NCI-H446 (cell line): ENCODE measurements at regions not wholly inside any gene's neighbourhood (a gene's known extent, or its start where the extent isn't known, plus 50 kb on each side); places are given as distances from the start of the nearest gene placed in this dataset.

ENCODE experiments used
- DNase-seq, 2 experiments: peaks; one replicate each; lab custom pipeline; 2025; lab: John Stamatoyannopoulos, UW

DNA sequence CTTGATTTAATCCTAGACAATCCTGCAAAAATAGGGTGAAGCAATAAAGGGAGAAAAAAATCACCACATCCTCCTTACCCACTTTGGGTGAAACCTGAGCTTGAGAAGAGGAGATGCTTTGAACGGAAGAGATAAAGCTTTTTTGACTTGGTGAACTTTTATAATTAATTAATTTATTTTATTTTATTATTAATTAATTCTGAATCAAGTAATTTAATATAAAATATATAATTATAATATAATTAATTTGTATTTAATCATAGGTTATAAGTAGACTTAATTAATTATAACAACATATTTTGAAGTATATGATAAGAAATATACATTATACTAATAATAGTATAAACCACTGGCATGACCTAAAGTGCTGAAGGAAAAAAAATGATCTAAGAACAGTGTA, 2164.8 kb downstream of the LRRC4C start:
- no peak for DNase-seq

DNA sequence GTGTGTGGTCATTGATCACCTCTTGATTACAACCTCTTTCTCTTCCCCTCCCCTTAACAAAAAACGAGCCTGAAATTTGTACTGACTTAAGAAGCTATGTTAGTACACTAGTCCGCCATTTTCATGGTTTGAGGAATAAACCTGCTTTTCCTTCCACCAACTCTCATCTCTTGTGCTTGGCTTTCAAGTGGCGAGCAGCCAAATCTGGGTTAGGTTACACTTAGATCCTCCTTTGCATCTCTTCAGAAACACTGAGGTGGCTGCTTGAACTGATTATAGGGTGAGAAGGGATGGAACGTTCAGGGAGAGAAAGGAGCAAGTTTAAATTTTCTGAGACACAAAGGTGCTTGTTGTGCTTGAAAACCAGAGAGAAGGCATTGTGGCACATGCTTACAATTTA, 2171.4 kb downstream of the LRRC4C start:
- no peak for DNase-seq

DNA sequence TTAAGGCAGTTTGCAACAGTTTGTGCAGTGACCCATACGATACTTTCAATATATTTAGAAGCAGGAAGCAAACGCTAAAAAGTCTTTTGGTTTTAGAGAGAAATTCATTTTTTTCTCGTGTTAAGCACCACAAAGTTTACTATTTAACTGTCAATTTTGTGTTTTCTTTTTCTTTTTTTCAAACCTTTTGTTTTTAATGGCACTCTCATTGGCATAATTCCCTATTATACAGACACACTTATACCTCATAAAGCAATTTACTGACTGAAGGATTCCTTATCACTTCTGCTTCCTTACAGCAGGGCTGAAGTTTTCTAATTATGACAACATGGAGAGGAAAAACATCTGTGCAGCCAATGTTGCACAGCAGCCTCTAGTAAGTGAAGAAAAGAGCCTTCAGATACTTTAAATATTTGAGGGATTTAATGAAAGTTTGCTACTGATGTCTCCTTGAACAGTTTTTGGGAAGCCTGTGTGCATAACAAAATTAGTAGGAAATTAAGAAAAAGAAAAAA, 2191.2 kb downstream of the LRRC4C start:
- DNase-seq = no peak

DNA sequence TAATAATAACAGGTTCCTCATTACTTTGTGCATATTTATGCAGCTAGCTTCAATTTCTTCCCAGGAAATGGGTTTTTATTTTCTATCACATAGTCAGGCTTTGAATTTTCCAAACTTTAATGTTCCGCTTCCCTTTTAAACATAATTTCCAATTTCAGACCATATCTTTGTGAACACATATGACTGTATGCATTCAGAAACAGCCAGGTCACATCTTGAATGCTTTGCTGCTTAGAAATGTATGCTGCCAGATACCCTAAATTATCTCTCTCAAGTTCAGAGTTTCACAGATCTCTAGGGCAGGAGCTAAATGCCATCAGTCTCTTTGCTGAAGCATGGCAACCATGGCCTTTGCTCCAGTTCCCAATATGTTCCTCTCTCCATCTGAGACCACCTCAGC, 2203.8 kb downstream of the LRRC4C start:
- no peak for DNase-seq

DNA sequence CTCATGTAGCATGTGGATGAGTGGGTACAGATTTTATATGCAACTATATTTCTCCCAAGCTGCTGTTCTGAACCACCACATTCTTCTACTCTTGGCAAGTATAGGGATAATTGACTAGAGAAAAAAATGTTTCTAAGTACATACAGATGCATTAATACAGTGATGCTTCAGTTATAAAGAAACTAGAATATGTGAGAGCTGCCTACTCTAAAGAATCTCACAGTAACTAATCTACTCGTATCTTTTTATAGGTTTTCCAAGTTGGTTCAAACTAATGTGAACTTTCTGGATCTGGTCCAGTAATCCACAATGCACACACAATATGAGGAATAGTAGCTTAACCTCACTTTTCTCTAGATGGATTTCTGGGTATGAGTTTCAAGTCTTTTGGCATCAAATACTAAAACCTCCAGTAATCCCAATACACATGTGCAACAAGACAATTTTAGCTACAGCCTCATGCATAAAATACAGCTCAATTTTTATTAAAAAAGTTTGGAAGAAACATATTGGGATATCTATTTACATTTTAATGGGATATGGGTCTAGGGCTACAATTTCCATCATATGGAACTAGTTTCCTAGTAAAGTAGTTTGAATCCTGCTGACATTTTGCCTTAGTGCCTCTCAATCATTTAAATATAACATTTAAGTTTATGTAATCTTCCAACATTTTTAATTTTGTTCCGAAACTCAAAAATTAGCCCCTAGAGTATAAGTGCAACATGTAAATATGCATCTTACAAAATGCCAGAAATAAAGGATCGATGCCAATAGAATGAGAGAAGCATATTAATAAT, 2209.7 kb downstream of the LRRC4C start:
- DNase-seq = no peak

DNA sequence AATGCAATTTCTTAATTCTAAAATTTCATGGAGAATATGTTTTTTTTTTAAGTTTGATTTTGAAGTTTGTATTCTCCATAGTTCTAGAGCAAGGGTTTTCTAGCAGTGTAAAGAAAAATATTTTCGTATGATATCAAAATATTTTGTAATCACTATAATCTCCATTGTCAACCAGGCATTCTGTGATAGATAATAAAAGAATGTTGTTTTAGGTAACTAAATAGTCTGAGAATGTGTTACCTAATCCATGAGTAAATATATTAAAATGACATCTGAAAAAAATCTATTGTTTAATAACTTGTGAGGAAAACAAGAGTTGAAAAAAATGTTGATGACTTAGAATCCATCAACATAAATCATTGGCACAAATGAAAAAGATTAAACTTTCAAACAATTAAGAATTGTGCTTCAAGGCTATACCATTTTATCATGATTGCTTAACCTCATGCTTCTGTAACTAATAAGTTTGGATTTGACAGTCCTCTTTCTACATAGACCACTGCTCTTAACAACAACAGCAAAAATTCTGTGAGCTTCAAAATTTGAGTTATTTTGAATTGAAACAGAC, 2211.8 kb downstream of the LRRC4C start:
- DNase-seq = no peak

DNA sequence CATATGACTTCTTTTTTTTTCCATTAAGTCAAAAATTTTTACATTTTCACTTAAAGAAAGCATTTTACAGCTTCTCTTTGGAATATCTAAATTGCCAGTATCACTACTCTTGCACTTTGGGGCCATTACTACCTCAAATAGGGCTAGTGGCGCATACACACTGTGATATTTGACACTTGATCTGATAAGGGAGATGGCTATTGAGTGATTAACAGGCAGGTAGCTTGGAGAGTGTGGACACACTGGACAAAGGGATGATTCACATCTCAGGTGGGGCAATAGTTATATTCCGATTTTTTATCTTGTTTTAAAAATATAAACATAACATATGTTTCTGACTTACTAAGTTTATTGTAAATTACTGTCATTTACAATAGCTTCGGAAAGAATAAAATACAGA, 2219.9 kb downstream of the LRRC4C start:
- no peak for DNase-seq

DNA sequence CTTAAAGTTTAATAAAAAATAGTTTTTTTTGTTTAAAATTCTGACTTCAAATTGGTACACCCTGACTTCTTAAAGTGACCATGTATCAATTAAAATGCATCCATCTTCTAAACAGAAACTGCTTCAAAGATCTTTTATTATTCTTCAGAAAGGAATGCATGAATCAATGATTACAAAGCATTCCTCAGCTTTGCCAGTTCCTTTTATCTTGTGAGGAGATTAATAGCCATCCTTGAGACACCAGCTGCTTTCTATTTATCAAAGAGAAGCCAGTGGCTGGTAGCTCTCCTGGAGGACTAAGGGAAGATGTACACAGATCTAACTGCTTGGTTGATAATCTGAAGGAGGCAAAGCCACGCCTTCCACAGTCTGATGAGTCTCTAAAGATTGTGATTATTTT, 2222.5 kb downstream of the LRRC4C start:
- no peak for DNase-seq

DNA sequence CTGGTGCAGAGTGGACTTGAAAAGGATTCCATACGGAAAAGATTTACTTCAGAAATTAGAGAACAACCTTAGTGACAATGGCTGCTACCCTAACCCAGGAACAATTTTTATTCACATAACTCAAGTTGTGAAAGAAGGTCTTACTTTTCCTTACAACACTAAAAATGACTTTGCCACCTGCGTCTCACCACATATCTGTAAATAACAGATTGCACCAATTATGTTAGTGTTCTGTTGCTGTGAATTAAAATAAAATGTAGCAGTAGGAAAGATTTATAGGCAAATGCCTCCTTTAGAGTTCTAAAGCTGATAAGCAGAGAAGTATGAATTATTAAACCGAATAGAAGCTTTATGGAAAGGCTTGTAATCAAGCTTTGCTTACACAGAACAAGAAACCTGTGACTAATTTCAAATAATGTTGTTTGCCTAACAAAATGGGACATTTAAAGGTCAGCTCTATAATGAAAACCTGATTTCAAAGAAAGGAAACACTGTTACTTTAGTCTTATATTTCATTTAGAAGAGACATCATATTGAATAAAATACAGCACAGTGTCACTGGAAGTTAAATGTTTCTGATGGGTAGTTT, 2237.8 kb downstream of the LRRC4C start:
- no peak for DNase-seq

DNA sequence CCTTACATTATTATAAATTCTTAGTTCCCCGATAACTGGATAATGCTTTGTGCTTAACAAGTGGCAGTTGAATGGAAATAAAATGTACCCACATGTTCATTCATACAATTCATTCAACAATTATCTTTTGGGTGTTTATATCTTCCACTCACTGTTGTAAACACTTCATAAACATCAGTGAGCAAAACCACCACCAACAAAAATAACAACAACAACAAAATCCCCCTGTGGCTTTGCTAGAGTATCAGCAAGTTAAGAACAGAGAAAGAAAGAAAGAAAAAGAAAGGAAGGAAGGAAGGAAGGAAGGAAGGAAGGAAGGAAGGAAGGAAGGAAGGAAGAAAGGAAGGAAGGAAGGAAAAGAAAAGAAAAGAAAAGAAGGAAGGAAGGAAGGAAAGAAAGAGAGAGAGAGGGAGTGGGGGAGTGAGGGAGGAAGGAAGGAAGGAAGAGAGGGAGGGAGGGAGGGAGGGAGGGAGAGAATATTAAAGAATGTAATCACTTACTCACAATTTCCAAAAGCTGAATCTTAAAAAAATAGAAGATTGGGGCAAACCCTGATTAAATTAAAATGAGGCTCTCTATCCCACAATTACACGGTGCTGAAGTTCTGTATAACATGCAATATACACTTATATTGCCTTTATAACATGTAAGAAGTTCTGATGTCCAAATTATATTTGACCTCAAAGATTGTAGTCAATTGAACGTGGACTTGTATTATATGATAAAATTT, 2238.8 kb downstream of the LRRC4C start:
- no peak for DNase-seq

DNA sequence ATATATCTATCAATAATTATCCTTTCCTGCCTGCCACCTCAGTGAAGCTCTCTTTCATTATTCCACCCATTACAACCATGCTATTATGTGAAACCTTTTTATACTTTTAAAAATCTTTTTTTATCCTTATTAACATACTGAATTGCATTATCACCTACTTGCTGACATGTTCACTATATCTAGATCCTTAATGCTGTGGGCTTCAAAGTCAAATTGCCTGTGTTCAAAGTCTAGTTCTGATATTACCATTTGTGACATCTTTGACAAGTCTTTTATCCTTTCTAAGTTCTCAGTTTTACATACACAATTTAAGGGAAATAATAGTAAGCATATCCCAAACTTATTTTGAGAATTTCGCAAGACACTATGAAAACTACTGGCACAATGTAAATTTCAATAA, 2239.4 kb downstream of the LRRC4C start:
- no peak for DNase-seq

DNA sequence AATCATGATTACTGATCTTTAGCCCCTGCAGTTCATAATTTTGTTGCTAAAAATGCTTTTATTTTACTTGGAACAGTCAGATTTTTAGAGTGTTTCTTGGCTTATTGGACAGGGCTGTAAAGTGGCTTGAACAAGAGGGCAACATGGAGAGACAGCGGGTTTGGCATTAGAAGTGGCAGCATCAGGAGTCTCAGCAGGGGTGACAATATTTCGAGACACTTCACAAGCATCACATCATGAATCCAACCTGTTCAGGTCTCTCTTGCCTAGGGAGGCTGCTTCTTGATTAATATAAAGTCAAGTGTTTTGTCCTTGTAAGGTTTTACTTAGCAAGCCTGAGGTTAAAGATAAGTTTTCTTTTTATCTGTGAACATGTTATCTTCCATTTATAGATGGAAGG, 2249.5 kb downstream of the LRRC4C start:
- peak; percentile 77 to 89 for DNase-seq

DNA sequence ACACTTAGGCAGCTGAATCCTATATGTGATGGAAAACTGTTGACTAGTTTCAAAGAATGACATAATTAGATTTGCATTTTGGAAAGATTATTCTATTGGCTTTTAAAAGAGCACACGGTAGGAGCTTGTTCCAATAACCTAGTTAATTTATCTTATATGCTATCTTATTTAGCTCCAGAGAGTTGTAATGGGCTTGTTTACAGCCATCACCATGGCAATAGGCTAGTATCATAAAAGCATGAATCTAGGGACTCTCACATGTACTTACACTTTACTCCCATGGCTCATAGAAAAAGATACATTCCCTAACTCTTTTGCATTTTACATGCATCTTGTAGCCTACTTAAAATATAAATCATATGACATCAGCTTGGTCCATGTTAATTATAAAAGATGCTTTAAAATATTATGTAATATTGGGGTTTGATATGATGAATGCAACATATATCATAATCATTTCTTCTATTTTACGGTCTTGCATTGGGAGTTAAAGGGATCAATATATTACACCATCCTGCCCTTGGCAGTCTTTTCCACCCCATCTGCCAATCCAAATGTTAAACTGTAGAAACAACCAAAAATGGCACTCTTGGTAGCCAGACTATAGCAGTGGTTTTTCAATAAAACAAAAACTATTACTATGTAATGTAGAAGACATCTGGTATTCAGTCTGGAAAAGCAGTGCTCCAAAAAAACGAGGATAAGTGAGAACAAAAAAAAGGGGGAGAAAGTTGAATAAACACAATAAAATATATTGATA, 2254.0 kb downstream of the LRRC4C start:
- DNase-seq = peak in 1 of 2 experiments; percentile 38

DNA sequence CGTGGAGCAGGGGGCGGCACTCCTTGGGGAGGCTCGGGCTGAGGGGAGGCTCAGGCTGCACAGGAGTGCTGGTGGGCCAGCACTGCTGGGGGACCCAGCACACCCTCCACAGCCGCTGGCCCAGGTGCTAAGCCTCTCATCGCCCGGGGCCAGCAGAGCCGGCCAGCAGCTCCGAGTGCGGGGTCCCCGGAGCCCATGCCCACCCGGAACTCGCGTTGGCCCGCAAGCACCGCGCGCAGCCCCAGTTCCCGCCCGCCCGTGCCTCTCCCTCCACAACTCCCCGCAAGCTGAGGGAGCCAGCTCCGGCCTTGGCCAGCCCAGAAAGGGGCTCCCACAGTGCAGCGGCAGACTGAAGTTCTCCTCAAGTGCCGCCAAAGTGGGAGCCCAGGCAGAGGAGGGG, 2266.8 kb downstream of the LRRC4C start:
- DNase-seq = no peak

DNA sequence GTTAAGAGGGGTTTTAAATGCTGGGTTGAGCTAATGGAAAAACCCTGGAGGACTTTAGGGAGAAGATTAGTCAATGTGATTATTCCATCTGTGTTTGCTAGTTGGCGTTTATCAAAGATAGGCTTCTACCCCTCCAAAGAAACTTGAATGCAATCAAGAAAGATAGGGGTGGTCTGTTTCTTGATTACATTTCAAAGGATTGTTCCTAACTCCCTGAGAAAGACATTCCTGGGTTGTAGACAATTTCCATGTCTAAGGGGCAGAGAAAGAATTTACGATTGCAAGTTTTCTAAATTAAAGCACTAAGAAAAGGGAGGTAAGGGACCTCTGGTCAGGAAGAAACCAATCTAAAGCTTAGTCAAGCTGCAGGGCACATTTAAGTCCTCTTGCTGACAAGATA, 2268.7 kb downstream of the LRRC4C start:
- no peak for DNase-seq

DNA sequence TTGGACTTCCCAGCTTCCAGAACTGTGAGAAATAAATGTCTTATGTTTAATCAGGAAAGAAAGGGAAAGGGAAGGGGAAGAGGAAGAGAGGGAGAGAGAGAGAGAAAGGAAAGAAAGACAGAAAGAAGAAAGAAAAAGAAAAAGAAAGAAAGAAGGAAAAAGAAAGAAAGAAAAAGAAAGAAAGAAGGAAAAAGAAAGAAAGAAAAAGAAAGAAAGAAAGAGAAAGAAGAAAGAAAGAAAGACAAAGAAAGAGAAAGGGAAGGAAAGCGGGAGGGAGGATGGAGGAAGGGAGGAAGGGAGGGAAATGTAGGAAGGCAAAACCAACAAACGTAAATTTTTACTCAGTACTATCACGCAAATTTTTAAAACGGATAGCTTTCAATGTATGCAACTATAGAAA, 2281.8 kb downstream of the LRRC4C start:
- no peak for DNase-seq

DNA sequence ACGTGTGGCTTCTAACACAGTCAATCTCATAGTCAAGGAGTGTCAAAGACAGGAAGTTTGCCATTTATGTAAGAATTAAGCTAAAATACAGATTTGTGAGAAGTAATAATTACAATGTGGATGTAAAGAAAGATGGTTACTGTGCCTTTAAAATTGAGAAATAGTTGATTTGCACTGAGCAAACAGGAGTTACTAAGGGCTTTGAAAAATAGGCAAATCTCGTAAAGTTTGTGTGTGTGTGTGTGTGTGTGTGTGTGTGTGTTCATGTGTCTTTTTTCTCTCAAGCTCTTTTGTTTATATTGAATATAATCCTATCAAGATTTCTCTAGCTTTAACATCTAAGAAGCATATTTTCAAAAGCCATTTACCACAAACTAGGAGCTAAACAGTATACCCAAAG, 2284.5 kb downstream of the LRRC4C start:
- no peak for DNase-seq

DNA sequence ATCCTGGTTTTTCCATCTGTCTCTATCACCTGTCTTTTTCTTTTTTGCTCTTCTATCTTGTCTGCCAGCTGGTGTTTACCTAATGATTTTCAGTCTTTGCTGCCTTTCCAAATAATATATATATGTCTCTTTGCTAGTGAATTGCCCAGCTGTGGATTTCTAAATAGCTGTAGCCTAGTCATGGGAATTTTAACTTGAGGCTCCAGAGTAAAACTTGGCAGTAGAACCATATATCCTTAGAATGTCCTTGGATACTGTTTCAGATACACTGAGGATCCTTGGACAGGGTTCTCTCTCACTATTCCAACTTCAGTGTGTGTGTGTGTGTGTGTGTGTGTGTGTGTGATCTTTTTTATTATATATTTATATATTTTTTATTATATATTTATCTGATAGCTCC, 2285.3 kb downstream of the LRRC4C start:
- DNase-seq = no peak

DNA sequence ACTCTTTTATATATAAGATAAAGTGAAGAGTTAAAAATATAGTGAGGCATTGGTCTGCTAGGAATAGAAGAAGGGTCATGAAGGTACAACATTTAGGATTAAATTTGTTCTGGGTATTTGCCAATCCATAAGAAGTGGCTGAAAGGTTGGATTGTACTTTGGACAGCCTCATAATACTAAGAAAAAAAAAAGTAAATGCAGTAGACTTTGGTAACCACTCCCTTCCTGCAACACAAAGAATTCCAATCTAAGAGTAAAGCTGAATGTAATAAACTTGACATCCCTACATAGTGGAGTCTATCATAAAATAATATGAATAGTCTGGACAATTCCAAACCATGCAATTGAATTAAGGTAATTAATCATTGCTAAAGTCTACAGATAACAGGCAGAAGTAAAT, 2294.4 kb downstream of the LRRC4C start:
- no peak for DNase-seq

DNA sequence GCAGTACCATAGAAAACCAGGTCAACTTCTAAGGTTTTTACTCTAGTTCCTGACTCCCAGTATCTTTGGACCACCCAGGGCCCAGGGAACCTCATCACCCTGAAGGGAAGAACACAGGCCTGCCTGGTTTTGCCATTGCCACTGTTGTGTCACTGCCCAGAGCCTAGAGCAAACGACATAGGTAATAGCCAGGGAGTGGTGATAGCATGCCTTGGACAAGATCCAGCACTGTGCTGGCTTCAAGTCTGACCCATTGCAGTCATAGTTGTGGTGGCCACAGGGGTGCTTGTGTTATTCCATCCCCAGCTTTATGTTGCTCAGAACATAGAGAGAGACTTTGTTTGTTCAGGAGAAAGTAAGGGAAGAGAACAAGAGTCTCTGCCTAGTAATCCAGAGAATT, 2310.2 kb downstream of the LRRC4C start:
- no peak for DNase-seq

DNA sequence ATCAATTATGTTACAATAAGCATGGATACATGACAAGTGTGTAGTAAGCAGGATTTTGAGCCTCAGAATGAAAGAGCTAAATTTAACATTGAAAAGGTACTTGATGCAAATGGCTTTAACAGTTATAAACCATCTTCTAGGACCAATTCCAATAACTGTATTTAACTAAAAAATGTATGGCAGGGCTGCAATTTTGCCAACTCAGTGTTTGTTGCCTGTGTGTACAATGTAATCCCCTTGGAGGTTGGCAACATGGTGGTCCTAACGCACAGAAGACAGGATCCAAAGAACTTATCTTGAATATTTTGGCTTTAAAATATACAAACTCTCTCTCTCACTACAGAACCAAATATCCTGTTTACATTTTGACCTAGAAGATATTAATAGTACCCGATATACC, 2314.1 kb downstream of the LRRC4C start:
- peak in 1 of 2 experiments; percentile 5 for DNase-seq
